K562 (cell line): ENCODE measurements at regions not wholly inside any gene's neighbourhood (a gene's known extent, or its start where the extent isn't known, plus 50 kb on each side); places are given as distances from the start of the nearest gene placed in this dataset.

Experiments
- ATAC-seq: fragments of 200-7000 bp; cut with Tn5 transposase; 3 replicates; pipeline ENCODE4 v1.9.1; 2020; ENCODE audit warnings: moderate library complexity
- BruUV-seq: library from RNA; stranded (reverse); fragments of 400-500 nt; replicated peaks from 2 replicates; lab custom pipeline; 2021; lab: Mats Ljungman, UMichigan
- CTCF ChIA-PET: fragments of 300-600 bp; formaldehyde crosslinking; extraction: SDS; loops from one replicate; lab custom pipeline; 2021; ENCODE audit warnings: low intra/inter-chr PET ratio; lab: Yijun Ruan, JAX
- POLR2A ChIA-PET: fragments of 300-600, 350-650 bp; sonication (Branson Sonifier 250); formaldehyde crosslinking; extraction: SDS; loops from one replicate; lab custom pipeline; 2021; ENCODE audit warnings: antibody characterized with exemption, inconsistent platforms; lab: Yijun Ruan, JAX
- DNase-seq, 4 experiments: peaks; one replicate each; pipeline versions ENCODE4 v3.0.0 to v3.0.0-alpha.2; 2011 to 2018; ENCODE audit warnings: low spot score in 3 of 4, mixed read lengths in 3 of 4; ENCODE audit errors: extremely low read depth in 1 of 4
- FAIRE-seq: peaks from 2 replicates; lab custom pipeline; 2011; peaks lifted over from hg19 to GRCh38; lab: Jason Lieb, UNC
- H2AFZ ChIP-seq: 2 replicates; pipeline ENCODE4 v1.6.0; 2011; ENCODE audit warnings: low read depth, low read length, control low read depth, inconsistent platforms
- H3K27ac ChIP-seq: fragments of 200-600 bp; 3 replicates; pipeline ENCODE4 v1.8.0; 2011; ENCODE audit warnings: low read depth, mild to moderate bottlenecking, control low read depth, inconsistent platforms, low read length, moderate library complexity, mixed read lengths; ENCODE audit errors: extremely low read depth
- H3K27me3 ChIP-seq, 2 experiments: fragments of 300-600 bp in 1 of 2; 2 replicates in 1 of 2; 3 replicates in 1 of 2; pipeline versions ENCODE4 v1.6.0 to v1.8.0; 2011; ENCODE audit warnings: inconsistent platforms in 2 of 2, low read length in 2 of 2, mild to moderate bottlenecking in 1 of 2, mixed read lengths in 1 of 2, moderate library complexity in 1 of 2; ENCODE audit not compliant: control insufficient read depth in 2 of 2, insufficient read depth in 2 of 2
- H3K36me3 ChIP-seq: fragments of 300-600 bp; 3 replicates; pipeline ENCODE4 v1.8.0; 2011; ENCODE audit warnings: mild to moderate bottlenecking, low read length, inconsistent platforms; ENCODE audit not compliant: control insufficient read depth, insufficient read depth
- H3K4me1 ChIP-seq, 2 experiments: fragments of 200-600 bp in 1 of 2; replicated peaks in 1 of 2; 2 replicates in 1 of 2; 3 replicates in 1 of 2; pipeline versions ENCODE4 v1.5.1 to v1.8.0; 2011; ENCODE audit warnings: inconsistent platforms in 2 of 2, low read length in 2 of 2, mild to moderate bottlenecking in 1 of 2, mixed read lengths in 1 of 2, moderate library complexity in 1 of 2; ENCODE audit not compliant: control insufficient read depth in 2 of 2, insufficient read depth in 2 of 2
- H3K4me2 ChIP-seq: 2 replicates; pipeline ENCODE4 v1.6.1; 2011; ENCODE audit warnings: low read length, control low read depth, inconsistent platforms, mixed read lengths; ENCODE audit not compliant: insufficient read depth
- H3K4me3 ChIP-seq: fragments of 200-600 bp; sonication (generic), shearing (Covaris generic); 2 replicates; pipeline ENCODE4 v1.5.1; 2016; ENCODE audit warnings: control low read depth, inconsistent platforms
- H3K79me2 ChIP-seq: fragments of 200-600 bp; 3 replicates; pipeline ENCODE4 v1.8.0; 2011; ENCODE audit warnings: low read length, inconsistent platforms; ENCODE audit not compliant: control insufficient read depth, insufficient read depth
- H3K9ac ChIP-seq, 2 experiments: 2 replicates each; pipeline versions ENCODE4 v1.6.0 to v1.6.1; 2011; ENCODE audit warnings: low read depth in 2 of 2, low read length in 2 of 2, control low read depth in 1 of 2, inconsistent platforms in 1 of 2, mild to moderate bottlenecking in 1 of 2, mixed read lengths in 1 of 2; ENCODE audit not compliant: insufficient read depth in 1 of 2
- H3K9me1 ChIP-seq: one replicate; pipeline ENCODE4 v1.6.0; 2011; ENCODE audit warnings: inconsistent platforms, mild to moderate bottlenecking, low read length, moderate library complexity; ENCODE audit not compliant: control insufficient read depth, insufficient read depth
- H3K9me3 ChIP-seq: replicated peaks from 2 replicates; pipeline ENCODE4 v1.5.1; 2011; ENCODE audit warnings: low read depth, low read length, inconsistent platforms; ENCODE audit not compliant: control insufficient read depth, insufficient read depth
- H4K20me1 ChIP-seq: replicated peaks from 2 replicates; pipeline ENCODE4 v1.6.1; 2011; ENCODE audit warnings: low read length, inconsistent platforms, mixed read lengths; ENCODE audit not compliant: control insufficient read depth, insufficient read depth
- BRCA1 ChIP-seq, 2 experiments: fragments of 450-650 bp in 1 of 2; sonication (generic) in 1 of 2; formaldehyde crosslinking in 1 of 2; IDR thresholded peaks; 2 replicates each; pipeline versions ENCODE4 v1.5.0 to v1.6.1; 2017 to 2020; ENCODE audit warnings: mild to moderate bottlenecking in 1 of 2, missing genetic modification reagents in 1 of 2
- EZH2 ChIP-seq: IDR thresholded peaks from 2 replicates; pipeline ENCODE4 v1.6.1; 2012; ENCODE audit warnings: low read depth, mild to moderate bottlenecking, inconsistent platforms, low read length, borderline replicate concordance
- FOXJ2 ChIP-seq: fragments of 200-800 bp; sonication (Bioruptor generic); IDR thresholded peaks from 2 replicates; pipeline ENCODE4 v1.6.1; 2016; ENCODE audit warnings: missing genetic modification characterization, missing compliant biosample characterization
- HDAC3 ChIP-seq: fragments of 450-650 bp; IDR thresholded peaks from 2 replicates; pipeline ENCODE4 v1.6.1; 2018; ENCODE audit warnings: borderline replicate concordance, mild to moderate bottlenecking, moderate library complexity; ENCODE audit not compliant: partially characterized antibody
- HDAC8 ChIP-seq: fragments of 450-650 bp; IDR thresholded peaks from 2 replicates; pipeline ENCODE4 v1.6.1; 2016; ENCODE audit warnings: mild to moderate bottlenecking, missing genetic modification characterization, moderate library complexity, missing compliant biosample characterization
- HMGN3 ChIP-seq: IDR thresholded peaks from 2 replicates; pipeline ENCODE4 v1.6.1; 2011; ENCODE audit warnings: borderline replicate concordance, low read depth, mild to moderate bottlenecking, mixed read lengths, low read length; ENCODE audit not compliant: insufficient read length; ENCODE audit errors: extremely low read depth
- MEIS2 ChIP-seq: fragments of 450-650 bp; IDR thresholded peaks from 2 replicates; pipeline ENCODE4 v1.6.1; 2014; ENCODE audit warnings: mild to moderate bottlenecking; ENCODE audit not compliant: partially characterized antibody
- POLR2AphosphoS5 ChIP-seq: IDR thresholded peaks from 2 replicates; pipeline ENCODE4 v1.6.1; 2011; ENCODE audit warnings: mild to moderate bottlenecking, low read depth, low read length, moderate library complexity; ENCODE audit not compliant: control insufficient read depth, insufficient read depth
- SP1 ChIP-seq: sonication (generic); formaldehyde crosslinking; IDR thresholded peaks from 2 replicates; pipeline ENCODE4 v1.8.1; 2022; ENCODE audit warnings: mild to moderate bottlenecking, missing genetic modification reagents
- TFE3 ChIP-seq: fragments of 450-650 bp; formaldehyde crosslinking; IDR thresholded peaks from 2 replicates; pipeline ENCODE4 v1.4.0; 2020; ENCODE audit warnings: mild to moderate bottlenecking, mixed read lengths
- UBTF ChIP-seq, 2 experiments: IDR thresholded peaks; 2 replicates each; pipeline ENCODE4 v1.6.1; 2012; ENCODE audit warnings: improper control_type of control experiment in 2 of 2, low read depth in 2 of 2, low read length in 2 of 2, borderline replicate concordance in 1 of 2
- ZNF184 ChIP-seq: sonication (generic); formaldehyde crosslinking; IDR thresholded peaks from 2 replicates; pipeline ENCODE4 v1.5.0; 2020; ENCODE audit warnings: missing genetic modification reagents
- WGBS: fragments of 100-300 bp; shearing (Covaris generic); methylation state at CpG from one replicate; pipeline ENCODE4 v1.1.6; 2016; ENCODE audit warnings: low coverage, mixed read lengths; ENCODE audit not compliant: insufficient coverage; ENCODE audit errors: missing lambda C conversion rate; 5-methylcytosine and 5-hydroxymethylcytosine counted together
- in situ Hi-C: fragments of 300-500 bp; cut with MboI; formaldehyde crosslinking; loops from 4 replicates; pipeline ENCODE4 v1.15.0; 2018; ENCODE audit warnings: inconsistent platforms, mixed read lengths
- intact Hi-C: fragments of 100-400 bp; cut with micrococcal nuclease; formaldehyde crosslinking; loops from 2 replicates; pipeline ENCODE4 v1.14.2; 2022

DNA sequence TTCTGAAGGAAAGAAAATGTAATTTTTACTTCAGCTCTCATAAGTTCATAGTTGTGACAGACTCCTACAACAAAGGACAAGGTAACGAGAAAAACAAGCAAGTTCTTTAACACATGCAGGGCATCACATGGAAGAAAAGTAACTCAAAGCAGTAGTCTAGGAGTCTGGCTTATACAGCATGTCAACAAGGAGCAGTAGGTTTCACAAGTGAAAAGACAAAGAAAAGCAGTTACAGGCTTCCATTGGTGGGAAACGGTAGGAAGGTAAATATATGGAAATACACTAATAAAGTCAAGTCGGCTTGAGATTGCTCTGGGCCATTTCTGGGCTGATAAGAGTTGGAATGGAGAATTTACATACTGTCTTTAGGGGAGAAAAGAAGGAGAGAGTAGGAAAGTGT is 228.4 kb upstream of the ZFP42 start:
- H3K4me1 ChIP-seq = no peaks in the 10 kb centered on the region
- ATAC-seq (no peak), FAIRE-seq (no peak), DNase-seq (no peak)
- no peaks in the 10 kb centered on the region for H3K36me3 ChIP-seq
- no TSS peak for BruUV-seq
- POLR2A ChIA-PET = no interaction called here
- no peaks in the 10 kb centered on the region for H3K9me3 ChIP-seq
- H4K20me1 ChIP-seq = no peaks in the 10 kb centered on the region
- H3K9me1 ChIP-seq = no peaks in the 10 kb centered on the region
- no peaks in the 10 kb centered on the region for H3K27me3 ChIP-seq
- CTCF ChIA-PET = no interaction called here
- intact Hi-C loops = no loop called here
- no peak overlapping the region for H3K27ac ChIP-seq
- H3K4me2 ChIP-seq = no peak overlapping the region
- no peak overlapping the region for H2AFZ ChIP-seq
- H3K9ac ChIP-seq = no peak overlapping the region
- no peak overlapping the region for H3K4me3 ChIP-seq
- WGBS = 0% methylated on average over 3 of the region's 3 CpGs
- in situ Hi-C loops = no loop called here
- no peaks in the 10 kb centered on the region for H3K79me2 ChIP-seq
- TF ChIP-seq FOXJ2 (tag) (no peak), MEIS2 (no peak), HMGN3 (no peak), SP1 (no peak), TFE3 (CRISPR knock-in tag) (no peak), BRCA1 (IDR thresholded peaks at IDR 0.05) (no peak), BRCA1 (CRISPR knock-in tag; IDR thresholded peaks at IDR 0.05) (no peak), ZNF184 (CRISPR knock-in tag) (no peak), POLR2AphosphoS5 (no peak), EZH2 (no peak), HDAC3 (no peak), UBTF (IDR thresholded peaks at IDR 0.05; ENCODE audit: borderline replicate concordance in 1 of 2, low read depth in 2 of 2, low read length in 2 of 2) (no peak), HDAC8 (tag) (no peak)
